Upper lobe of right lung (tissue), 1 donor: ENCODE measurements at regions not wholly inside any gene's neighbourhood (a gene's known extent, or its start where the extent isn't known, plus 50 kb on each side); places are given as distances from the start of the nearest gene placed in this dataset.

ENCODE experiments used
- ATAC-seq: fragments of 200-7000 bp; cut with Tn5 transposase; one replicate; pipeline ENCODE4 v1.9.1; 2020; ENCODE audit warnings: mild to moderate bottlenecking, moderate library complexity
- DNase-seq: peaks from one replicate; pipeline ENCODE4 v3.0.0-alpha.2; 2020
- H3K27ac ChIP-seq: fragments of 200-600 bp; one replicate; pipeline ENCODE4 v1.8.0; 2022
- H3K27me3 ChIP-seq: fragments of 200-600 bp; one replicate; pipeline ENCODE4 v1.8.0; 2022; ENCODE audit warnings: mild to moderate bottlenecking
- H3K36me3 ChIP-seq: fragments of 200-600 bp; one replicate; pipeline ENCODE4 v1.8.0; 2022
- H3K4me1 ChIP-seq: fragments of 200-600 bp; one replicate; pipeline ENCODE4 v1.8.0; 2022
- H3K4me3 ChIP-seq: fragments of 200-600 bp; one replicate; pipeline ENCODE4 v1.8.0; 2022; ENCODE audit warnings: mild to moderate bottlenecking
- H3K9me3 ChIP-seq: fragments of 200-600 bp; one replicate; pipeline ENCODE4 v1.8.0; 2022
- intact Hi-C: fragments of 100-400 bp; cut with DNase I; formaldehyde crosslinking; loops from one replicate; pipeline ENCODE4 v1.11.0; 2022
- TF ChIP-seq, protein P1 (sequence below): fragments of 200-600 bp; IDR thresholded peaks from one replicate; pipeline ENCODE4 v1.8.0; 2022; ENCODE audit warnings: antibody characterized with exemption
- donor health status: DM: no; HTN: yes; CAD: no; lungs with severe emphysema.

GRCh38 chr5:144944936-144945335, 774.3 kb downstream of the KCTD16 start:
- H3K36me3 ChIP-seq = no peaks in the 10 kb centered on the region
- TF ChIP-seq, protein P1, sequence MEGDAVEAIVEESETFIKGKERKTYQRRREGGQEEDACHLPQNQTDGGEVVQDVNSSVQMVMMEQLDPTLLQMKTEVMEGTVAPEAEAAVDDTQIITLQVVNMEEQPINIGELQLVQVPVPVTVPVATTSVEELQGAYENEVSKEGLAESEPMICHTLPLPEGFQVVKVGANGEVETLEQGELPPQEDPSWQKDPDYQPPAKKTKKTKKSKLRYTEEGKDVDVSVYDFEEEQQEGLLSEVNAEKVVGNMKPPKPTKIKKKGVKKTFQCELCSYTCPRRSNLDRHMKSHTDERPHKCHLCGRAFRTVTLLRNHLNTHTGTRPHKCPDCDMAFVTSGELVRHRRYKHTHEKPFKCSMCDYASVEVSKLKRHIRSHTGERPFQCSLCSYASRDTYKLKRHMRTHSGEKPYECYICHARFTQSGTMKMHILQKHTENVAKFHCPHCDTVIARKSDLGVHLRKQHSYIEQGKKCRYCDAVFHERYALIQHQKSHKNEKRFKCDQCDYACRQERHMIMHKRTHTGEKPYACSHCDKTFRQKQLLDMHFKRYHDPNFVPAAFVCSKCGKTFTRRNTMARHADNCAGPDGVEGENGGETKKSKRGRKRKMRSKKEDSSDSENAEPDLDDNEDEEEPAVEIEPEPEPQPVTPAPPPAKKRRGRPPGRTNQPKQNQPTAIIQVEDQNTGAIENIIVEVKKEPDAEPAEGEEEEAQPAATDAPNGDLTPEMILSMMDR = no peak
- DNase-seq = no peak
- no peak for ATAC-seq
- intact Hi-C loops = no loop called here
- no peaks in the 10 kb centered on the region for H3K9me3 ChIP-seq
- no peak overlapping the region for H3K4me3 ChIP-seq
- no peaks in the 10 kb centered on the region for H3K27me3 ChIP-seq
- H3K27ac ChIP-seq = no peak overlapping the region
- no peaks in the 10 kb centered on the region for H3K4me1 ChIP-seq

DNA sequence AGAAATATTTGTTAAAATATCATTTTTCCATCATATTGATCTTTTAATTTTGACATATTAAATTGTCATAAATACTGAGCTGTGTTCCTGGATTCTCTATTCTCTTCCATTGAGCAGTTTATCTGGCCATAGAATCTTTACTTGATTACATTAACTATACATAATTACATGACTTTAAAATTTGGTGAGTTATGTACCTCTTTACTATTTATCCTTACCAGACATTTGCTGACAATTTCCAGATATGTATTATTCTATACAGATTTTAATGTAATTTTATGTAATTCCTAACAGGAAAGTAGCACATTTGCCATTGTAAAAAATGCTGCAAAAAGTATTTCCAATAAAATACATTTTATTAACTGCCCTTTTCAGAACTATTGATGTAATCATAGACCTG, 770.3 kb downstream of the KCTD16 start:
- ATAC-seq (no peak), DNase-seq (no peak)
- H3K27me3 ChIP-seq = no peaks in the 10 kb centered on the region
- H3K4me1 ChIP-seq = no peaks in the 10 kb centered on the region
- intact Hi-C loops = no loop called here
- no peak overlapping the region for H3K27ac ChIP-seq
- H3K36me3 ChIP-seq = no peaks in the 10 kb centered on the region
- no peaks in the 10 kb centered on the region for H3K9me3 ChIP-seq
- H3K4me3 ChIP-seq = no peak overlapping the region
- TF ChIP-seq, protein P1 = no peak

- intact Hi-C loops = no loop called here
- H3K4me1 ChIP-seq = no peaks in the 10 kb centered on the region
- no peak for ATAC-seq
Measured at GRCh38 chr5:144918371-144918770, 747.7 kb downstream of the KCTD16 start.

DNA sequence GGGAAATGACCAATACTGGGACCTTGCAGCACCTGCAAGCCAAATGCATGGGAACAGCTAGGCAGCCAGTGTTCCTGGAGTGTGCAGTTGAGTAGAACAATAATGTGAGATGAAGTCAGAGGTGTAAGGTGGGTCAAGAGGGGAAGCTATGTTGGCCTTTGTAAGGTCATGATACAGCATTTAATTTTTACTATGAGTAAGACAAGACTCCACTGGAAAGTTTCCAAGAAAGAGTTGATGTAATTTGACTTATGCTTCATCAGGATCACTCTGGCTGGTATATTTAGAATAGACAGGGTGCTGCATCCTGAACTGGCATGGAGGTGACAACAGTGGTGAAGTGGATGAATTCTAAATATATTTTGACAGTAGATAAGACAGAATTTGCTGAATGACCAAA, 744.8 kb downstream of the KCTD16 start:
- no peak for ATAC-seq

More at GRCh38 chr5:144918371-144918770, 747.7 kb downstream of the KCTD16 start:
- Histone ChIP-seq H3K36me3 (no peaks in the 10 kb centered on the region), H3K9me3 (no peaks in the 10 kb centered on the region), H3K27me3 (no peaks in the 10 kb centered on the region), H3K27ac (no peak overlapping the region), H3K4me3 (no peak overlapping the region)
- DNase-seq = no peak
- TF ChIP-seq, protein P1 = no peak

DNA sequence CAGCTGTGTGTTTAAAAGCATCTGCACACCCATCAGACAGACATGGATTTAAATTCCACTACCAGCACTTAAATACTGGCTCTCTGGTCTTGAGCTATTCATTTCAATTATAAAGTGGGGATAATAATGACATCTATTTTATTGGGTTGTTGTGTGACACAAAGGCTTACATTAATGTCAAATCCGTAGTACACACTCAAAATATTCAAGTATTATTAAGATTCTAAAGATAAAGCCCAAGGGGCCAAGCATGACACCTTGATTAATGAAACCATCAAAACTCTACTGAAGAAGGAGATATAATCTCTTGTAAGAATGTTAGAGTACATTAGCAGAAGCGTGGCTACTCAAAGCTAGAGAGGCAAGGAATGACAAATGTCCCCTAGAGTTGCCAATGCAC, 743.0 kb downstream of the KCTD16 start:
- Histone ChIP-seq H3K9me3 (no peaks in the 10 kb centered on the region), H3K4me3 (no peak overlapping the region), H3K4me1 (no peaks in the 10 kb centered on the region), H3K36me3 (no peaks in the 10 kb centered on the region), H3K27me3 (no peaks in the 10 kb centered on the region), H3K27ac (no peak overlapping the region)
- no peak for DNase-seq
- TF ChIP-seq, protein P1 = no peak
- intact Hi-C loops = no loop called here
- no peak for ATAC-seq

More for the DNA sequence above, 744.8 kb downstream of the KCTD16 start:
- TF ChIP-seq, protein P1 = no peak
- Histone ChIP-seq H3K27me3 (no peaks in the 10 kb centered on the region), H3K9me3 (no peaks in the 10 kb centered on the region), H3K27ac (no peak overlapping the region), H3K4me1 (no peaks in the 10 kb centered on the region), H3K36me3 (no peaks in the 10 kb centered on the region), H3K4me3 (no peak overlapping the region)
- no peak for DNase-seq
- intact Hi-C loops = no loop called here

DNA sequence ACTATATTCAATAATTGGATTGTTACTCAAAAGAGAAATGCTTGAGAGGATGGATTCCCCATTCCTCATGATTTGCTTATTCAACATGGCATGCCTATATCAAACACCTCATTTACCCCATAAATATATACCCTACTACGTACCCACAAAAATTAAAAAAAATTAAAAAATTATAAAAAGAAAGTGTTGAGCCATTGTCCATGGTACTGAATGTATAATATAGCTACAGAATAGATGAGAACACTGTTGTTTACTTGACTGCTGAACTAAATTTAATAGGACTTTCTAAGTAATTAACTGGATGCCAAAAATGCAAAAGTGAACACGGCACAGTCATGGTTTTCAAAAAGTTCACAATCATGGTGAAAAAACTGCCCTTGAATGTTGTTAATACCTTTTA, 725.8 kb downstream of the KCTD16 start:
- TF ChIP-seq, protein P1 = no peak
- no peak overlapping the region for H3K27ac ChIP-seq
- H3K4me3 ChIP-seq = no peak overlapping the region
- H3K27me3 ChIP-seq = no peaks in the 10 kb centered on the region
- no peaks in the 10 kb centered on the region for H3K36me3 ChIP-seq
- H3K9me3 ChIP-seq = no peaks in the 10 kb centered on the region
- ATAC-seq (no peak), DNase-seq (no peak)
- intact Hi-C loops = no loop called here
- no peaks in the 10 kb centered on the region for H3K4me1 ChIP-seq
